ENCODE measurements at regions not wholly inside any gene's neighbourhood (a gene's known extent, or its start where the extent isn't known, plus 50 kb on each side); places are given as distances from the start of the nearest gene placed in this dataset.

- TF ChIP-seq ARID4B (CRISPR knock-in tag; IDR thresholded peaks at IDR 0.05; ENCODE audit: borderline replicate concordance) (no peak), STAT6 (CRISPR knock-in tag; conservative IDR thresholded peaks at IDR 0.05; ENCODE audit: low read depth) (no peak), ATF3 (CRISPR knock-in tag; conservative IDR thresholded peaks at IDR 0.05) (no peak), NR2C2 (CRISPR knock-in tag; IDR thresholded peaks at IDR 0.05) (no peak), IRF2 (CRISPR knock-in tag; IDR thresholded peaks at IDR 0.05; ENCODE audit: borderline replicate concordance, low read depth) (no peak), AFF4 (CRISPR knock-in tag; IDR thresholded peaks at IDR 0.05; ENCODE audit: borderline replicate concordance) (no peak), E2F5 (CRISPR knock-in tag; IDR thresholded peaks at IDR 0.05) (no peak), CREB1 (CRISPR knock-in tag; IDR thresholded peaks at IDR 0.05) (no peak), ZNF138 (CRISPR knock-in tag; conservative IDR thresholded peaks at IDR 0.05) (no peak), RORB (CRISPR knock-in tag; IDR thresholded peaks at IDR 0.05) (no peak), SMAD4 (CRISPR knock-in tag; IDR thresholded peaks at IDR 0.05) (no peak), ZNF512 (CRISPR knock-in tag; IDR thresholded peaks at IDR 0.05; ENCODE audit: borderline replicate concordance) (no peak), HMGA2 (CRISPR knock-in tag; IDR thresholded peaks at IDR 0.05) (no peak), SOX15 (CRISPR knock-in tag; IDR thresholded peaks at IDR 0.05) (no peak)
- H3K9me3 Mint-ChIP-seq, result peaks cover 11% of the 10 kb centered on the region
- H3K27ac Mint-ChIP-seq, result no peak overlapping the region
- no peak for DNase-seq (ENCODE audit: low spot score)
- H3K4me1 Mint-ChIP-seq, result peaks cover 13% of the 10 kb centered on the region
- ChIA-PET POLR2A (no interaction called here), CTCF (no interaction called here)
- H3K27me3 Mint-ChIP-seq (ENCODE audit: low read depth), result no peaks in the 10 kb centered on the region
- H3K36me3 Mint-ChIP-seq, result no peaks in the 10 kb centered on the region
- no peak overlapping the region for H3K4me3 Mint-ChIP-seq
- ATAC-seq, result no peak
Measured at GRCh38 chr2:156046900-156047299, 285.6 kb downstream of the NR4A2 start.
